Inferior parietal cortex (tissue), 1 donor: ENCODE measurements at regions not wholly inside any gene's neighbourhood (a gene's known extent, or its start where the extent isn't known, plus 50 kb on each side); places are given as distances from the start of the nearest gene placed in this dataset.

Source experiments
- DNase-seq: peaks from one replicate; pipeline ENCODE4 v3.0.0-alpha.2; 2016; ENCODE audit errors: extremely low spot score

DNA sequence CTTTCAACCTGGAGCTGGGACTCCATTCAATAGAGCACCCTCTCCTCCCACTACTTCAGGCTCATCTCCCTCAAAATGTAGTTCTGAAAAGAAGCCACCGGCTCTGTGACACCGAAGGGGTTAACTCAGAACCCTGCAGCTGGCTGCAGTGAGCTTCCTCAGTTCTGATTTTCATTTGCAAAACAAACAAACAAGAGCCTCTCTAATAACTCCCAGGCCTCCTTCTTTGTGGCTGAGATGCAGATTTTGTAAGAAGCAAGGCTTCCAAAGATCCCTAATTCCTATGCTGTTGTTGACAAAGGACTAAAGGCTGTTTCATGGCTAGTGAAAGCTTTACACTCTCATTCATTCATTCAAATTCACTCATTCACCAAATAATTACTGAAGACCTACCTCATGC lies 333.4 kb upstream of the TBX3 start:
- DNase-seq, result no peak

DNA sequence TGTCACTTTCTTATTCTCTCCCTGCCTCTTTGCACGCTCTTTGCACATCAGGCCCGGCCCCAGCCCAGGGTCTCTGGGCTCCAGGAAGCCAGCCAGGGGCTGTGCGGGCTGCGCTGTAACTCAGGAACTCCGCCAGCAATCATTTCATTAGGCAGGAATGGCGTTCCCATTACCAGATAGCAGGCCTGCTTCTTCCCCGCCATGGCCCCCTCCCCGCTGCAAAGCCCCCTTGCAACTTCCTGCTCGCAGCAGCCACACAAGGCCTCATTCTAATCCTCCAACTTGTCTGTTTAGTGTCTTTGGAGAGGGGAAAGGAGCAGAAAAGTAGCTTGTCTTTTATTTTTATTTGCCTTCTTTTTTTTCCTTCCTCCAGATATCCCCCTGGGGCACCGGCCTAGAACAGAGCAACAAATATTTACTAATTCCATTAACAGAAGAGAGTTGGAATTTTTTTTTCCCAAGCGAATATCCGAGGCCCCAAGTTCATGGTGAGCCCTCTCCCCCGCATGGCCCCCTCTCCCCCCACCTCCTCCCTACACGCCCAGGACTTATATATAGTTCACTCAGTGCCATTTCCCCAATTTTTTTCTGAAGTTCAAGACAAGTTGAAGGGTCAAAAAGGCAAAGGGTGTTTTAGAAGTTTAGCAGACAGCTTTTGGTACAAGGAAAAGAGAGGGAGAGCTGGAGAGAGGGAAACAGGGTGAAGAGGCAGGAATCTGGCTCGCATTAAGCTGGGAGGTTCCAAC lies 329.4 kb upstream of the TBX3 start:
- DNase-seq, result no peak

DNA sequence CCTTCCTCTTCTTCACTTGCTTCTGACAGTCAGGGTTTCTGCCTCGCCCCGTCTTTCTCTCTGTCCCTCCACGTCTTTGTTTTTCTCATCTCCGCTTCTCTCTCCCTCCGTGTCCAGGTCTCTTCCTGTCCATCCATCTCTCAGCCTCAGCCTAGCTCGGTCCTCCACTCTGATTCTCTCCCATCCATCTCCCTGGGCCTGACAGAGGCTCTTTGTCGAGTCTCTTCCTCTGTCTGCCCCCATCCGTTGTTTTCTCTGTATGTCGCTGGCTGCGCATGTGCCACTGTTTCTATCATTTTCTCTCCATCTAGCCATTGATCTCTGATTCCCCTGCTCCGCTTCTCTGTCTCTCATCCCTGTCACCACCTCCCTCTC lies 328.9 kb upstream of the TBX3 start:
- no peak for DNase-seq

DNA sequence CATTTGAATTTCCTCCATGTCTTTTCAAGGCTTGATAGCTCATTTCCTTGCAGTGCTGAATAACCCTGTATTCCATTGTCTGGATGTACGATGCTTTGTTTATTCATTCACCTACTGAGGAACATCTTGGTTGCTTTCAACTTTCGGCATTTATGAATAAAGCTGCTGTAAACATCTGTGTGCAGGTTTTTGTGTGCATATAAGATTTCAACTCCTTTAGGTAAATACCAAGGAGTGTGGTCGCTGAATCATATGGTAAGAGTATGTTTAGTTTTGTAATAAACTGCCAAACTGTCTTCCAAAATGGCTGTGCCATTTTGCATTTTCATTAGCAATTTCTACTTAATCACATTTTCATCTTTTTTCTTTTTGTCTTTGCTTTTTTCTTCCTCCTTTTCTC lies 327.7 kb upstream of the TBX3 start:
- no peak for DNase-seq

DNA sequence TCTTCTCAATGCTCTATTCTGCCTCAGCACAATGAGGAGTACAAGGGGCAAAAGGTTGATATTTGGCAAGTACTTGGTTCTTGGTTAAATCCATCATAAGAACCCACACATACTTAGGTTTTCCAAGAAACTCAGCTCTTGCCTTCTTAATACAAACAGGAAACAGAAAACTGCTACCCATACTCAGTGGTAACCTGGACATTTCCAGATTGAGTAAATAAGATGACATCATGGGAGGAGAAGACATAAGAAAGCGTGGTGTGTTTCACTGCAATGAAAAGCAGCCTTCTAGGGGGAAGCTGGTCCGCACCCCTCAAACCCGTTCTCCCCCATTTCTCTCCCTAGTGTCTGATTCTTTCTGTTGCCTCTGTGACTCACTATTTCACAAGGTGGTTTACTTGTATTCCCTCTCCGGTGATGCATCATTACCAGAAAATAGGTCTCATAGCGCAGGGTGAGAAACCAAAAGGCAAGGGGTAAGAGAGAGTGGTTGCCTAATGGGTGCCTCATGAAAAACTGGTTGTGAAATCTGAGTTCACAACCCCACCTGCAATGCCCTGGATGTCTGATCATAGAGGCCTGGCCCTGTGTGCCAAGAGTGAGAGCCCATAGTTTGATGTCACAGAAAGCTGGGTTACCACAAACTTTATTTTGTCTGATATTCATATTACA lies 326.5 kb upstream of the TBX3 start:
- DNase-seq, result no peak

DNA sequence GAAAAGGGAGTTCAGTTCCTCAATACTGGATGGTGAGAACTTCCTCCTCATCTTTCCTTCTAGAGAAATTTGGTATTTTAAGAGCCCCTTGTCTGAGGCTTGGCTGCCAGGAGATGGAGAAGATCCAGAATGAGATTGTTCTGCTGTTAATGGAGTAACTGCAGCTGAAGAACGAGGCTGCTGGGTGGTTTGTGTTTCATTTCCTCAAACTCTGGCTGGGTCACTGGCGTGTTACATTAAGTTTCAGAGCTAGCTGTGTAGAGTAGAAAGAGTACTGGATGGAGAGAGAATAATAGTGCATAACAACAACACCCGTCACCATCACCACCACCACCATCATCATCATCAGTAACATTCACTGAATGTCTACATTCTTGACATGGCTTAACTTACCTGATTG lies 325.0 kb upstream of the TBX3 start:
- no peak for DNase-seq

DNA sequence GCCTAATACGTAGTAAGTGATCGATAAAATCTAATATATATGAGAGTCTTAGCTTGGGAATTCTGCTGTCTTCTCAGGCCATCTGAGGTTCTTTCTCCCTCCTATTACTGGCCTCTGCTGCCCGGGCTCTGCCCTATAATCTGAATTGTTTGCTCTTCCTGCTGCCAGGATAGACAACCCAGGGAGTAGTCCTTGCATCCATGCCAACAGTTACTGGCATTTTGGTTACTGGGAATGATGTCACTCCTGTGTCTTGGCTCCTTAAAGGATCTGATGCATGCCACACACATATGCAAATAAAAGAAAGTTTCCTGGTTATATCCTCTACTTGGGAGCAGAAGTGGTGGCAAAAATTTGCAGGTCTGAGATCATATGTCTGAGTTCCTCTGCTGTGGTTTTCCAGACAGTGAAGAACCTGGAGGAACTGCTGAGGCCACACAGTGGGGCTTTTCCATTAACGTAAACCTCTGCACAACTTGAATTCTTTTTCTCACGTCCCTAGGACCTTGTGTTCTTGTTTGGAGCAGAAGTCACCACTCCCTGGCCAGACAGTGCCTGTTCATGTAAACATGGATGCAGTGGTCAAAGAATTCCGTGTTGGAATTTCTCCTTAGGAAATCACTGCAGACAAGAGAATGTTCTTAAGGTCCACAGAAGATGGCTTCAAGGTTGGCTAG lies 320.6 kb upstream of the TBX3 start:
- no peak for DNase-seq

DNA sequence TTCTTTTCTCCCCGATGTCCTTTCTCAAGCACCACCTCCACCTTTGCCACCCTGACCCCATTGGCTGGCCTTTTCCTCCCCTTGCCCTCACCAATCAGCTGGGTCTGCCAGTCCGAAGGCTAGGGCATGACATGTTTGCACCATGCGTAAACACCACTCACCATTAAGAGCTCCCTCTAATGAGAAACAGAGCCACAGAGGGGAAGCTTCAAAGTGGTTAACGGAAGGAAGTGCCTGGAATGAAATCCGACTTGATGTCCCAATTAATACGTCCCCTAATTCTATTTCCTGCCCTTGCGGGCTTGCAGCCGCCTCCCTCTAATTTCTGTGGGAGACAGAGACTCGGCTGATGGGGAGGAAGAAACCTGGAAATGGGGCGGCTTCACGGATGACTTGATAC lies 318.5 kb upstream of the TBX3 start:
- DNase-seq, result no peak

DNA sequence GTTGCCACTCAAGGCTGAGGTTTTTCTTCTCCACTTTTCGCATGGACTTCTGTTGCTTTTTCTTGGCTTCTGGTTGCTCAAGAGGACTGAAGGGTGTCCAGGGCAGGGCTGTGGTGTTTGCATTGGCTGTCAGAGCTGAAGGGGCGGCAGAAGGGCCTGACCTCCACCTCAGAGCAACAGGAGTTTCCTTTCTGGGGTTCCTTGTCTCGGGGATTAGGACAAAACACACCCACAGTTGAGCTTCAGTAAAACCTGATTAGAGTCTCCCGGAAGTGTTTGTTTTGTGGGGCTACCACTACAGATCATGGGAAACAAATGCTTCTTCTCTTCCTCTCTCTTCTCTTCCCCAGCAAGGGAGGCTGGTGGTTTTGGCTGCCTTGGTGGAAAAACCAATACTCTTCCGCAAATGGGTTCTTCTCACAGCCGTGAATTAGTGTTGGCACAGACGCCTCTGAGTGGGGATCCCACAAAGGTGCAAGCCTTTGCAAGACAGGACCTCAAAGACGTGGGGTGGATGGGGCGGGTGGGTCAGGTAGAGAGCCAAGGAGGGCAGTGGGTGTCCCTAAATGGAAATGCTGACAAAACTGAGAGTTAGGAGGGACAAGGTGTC lies 317.7 kb upstream of the TBX3 start:
- DNase-seq, result no peak

DNA sequence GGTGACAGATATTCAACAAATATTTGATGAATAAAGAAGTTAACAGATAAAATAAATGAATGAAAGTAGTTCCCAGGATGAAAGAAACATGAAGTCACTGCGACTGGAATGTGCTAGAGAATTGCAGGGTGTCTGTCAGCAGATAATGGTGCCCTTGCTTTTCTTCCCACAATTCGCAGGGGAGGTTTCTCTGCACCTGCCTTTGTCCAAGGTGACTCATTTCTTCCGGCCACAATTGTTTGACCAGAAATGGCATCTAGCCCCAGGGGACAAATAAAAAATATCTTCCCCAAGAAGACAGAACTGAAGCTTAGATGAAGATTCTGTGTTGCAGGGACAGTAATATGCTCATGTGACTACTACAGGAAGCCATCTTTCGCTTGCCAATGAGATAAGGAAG lies 316.1 kb upstream of the TBX3 start:
- DNase-seq, result no peak

DNA sequence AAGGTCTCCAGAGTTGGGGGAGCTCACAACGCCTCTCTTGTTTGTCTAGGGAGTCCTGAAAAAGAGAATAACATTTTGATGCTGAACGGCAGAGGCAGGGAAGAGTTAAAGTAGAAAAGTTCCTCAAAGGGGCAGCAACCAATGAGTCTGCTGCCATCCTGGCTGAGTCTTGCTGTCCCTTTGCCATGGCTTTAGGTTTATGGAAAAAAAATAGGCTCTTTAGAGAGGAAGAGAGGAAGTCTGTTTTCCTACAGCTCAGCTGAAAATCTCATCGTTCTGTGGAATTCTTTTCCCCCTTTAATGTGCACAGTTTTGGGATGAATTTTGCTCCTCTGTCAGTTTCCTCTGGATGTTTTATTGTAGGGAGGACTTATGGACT lies 314.8 kb upstream of the TBX3 start:
- DNase-seq, result no peak

DNA sequence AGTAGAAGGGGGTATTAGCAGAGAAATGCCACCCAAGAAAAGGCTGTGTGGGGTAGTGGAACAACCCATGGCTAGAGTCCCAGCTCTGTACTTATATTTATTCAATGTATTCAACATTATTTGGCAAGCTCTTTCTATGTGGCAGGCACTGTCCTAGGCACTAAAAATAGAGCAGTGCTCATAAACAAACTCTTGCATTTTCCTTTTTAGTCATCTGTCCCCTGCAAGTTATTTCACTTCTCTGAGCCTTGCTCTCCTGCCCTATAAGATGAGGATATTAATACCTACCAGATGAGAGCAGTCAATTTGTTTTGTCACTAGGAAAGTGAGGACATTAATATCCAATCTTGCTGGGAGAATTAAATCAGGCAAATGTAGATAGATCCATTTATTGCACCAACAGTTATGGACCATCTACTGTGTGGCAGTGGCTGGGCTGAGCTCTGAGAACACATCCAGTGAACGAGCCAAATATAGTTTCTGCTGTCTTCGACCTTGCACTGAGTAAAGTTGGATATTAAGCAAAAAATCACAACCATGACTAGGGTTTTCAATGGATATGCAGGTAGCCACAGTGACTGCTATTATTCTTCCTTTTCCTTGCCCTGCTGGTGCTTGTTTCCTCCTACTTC lies 314.3 kb upstream of the TBX3 start:
- DNase-seq, result no peak

DNA sequence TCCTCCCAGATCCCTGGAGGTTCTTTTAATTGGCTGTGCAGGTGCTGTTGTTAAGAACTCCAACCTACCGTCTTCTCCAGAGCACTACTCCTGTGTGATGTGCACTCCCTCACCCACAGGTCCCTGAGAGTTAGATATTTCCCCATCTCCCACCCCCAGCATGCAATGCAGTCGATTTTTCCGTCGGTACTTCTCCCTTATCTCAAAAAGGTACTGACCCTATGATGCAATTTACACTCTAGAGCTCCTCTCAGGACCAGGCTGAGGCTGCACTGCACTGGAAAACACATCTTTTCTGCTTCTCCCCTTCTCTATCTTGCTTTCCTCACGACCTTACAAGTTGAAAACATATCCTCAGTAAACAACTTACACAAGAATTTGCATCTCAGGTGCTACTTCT lies 312.4 kb upstream of the TBX3 start:
- DNase-seq, result no peak

DNA sequence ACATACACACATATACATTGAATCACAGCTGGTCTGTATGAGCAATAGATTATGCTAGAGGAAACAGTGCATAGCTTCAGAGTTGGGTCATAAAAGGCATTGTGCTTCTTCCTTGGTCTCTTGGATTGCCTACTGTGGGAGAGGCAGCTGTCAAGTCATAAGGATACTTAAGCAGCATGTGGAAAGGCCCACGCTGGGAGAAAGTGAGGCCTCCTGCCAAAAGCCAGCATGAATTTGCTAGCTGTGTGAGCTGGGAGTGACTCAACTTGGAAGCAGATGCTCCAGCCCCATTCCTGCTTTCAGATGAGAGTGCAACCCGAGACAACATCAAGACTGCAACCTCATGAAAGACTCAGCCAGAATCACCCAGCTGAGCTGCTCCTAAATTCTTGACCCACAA lies 311.9 kb upstream of the TBX3 start:
- DNase-seq, result no peak

DNA sequence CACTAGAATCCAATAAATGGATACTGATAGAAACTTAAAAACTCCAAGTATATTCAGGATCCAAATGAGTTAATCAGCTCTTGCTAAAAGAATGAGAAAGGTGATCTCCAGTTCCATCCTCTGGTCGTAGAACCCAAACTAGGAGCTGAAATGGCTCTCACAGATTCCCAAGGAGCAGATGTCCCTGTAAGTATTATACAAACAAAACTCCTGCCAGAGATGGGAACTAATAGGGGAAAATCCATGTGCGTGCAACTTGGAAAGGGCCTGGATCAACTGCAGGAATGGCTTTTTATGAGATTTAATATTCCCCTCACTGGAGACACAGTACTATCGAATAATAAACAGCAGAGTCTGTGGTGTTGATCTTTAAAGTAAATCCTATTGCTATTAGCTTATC lies 309.2 kb upstream of the TBX3 start:
- no peak for DNase-seq

DNA sequence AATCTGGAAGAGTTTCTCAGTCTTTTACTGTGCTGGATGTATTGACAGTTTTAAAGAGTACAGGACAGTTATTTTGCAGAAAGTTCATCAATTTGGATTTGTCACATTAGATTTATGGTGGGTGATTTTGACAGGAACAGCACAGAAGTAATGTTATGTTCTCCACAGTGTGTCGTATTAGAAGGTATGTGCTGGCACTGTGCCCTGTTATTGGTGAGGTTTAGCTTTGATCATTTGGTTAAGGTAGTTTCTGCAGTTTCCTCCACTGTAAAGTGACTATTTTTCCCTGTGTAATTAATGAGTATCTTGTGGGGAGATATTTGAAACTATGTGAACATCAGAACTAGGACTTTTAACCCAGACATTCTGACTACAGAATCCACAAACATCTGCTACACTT lies 308.5 kb upstream of the TBX3 start:
- DNase-seq, result no peak

DNA sequence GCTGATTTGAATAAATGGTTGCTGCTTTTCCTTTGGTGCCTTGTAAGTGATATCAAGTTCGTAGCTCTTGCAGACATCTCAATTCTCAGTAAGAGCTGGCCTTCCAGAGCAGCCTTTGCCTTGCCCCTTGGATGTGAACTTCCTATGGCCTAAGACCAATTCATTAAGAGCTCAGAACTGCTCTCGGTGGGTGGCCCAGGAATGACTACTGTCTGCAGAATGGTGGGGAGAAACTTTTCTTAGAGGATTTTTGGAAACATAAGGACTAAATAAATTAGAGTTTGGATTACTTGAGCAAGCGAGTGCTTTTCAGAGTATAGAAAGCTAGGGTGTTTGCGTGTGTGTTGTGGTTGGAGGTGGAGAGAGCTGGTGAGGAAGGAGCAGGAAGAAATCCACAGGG lies 306.4 kb upstream of the TBX3 start:
- no peak for DNase-seq

DNA sequence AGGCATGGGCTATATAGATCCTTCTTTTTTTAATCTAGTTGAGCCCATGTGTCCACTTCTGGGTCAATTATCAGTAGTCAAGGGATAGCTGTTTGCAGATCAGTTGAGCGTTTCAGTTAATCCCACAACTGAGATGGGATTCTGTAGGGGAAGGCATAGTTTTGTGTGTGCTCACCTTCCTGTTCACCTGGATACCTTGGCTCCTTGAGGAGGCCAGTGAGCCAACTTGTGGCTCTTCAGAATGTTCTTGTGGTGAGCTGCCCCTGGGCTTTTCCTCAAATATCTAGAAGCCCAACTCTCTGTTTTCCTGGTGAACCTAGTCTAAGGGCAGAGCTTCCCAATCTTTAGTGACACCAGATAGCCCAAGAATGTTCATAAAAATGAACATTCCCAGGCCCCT lies 302.9 kb upstream of the TBX3 start:
- no peak for DNase-seq

DNA sequence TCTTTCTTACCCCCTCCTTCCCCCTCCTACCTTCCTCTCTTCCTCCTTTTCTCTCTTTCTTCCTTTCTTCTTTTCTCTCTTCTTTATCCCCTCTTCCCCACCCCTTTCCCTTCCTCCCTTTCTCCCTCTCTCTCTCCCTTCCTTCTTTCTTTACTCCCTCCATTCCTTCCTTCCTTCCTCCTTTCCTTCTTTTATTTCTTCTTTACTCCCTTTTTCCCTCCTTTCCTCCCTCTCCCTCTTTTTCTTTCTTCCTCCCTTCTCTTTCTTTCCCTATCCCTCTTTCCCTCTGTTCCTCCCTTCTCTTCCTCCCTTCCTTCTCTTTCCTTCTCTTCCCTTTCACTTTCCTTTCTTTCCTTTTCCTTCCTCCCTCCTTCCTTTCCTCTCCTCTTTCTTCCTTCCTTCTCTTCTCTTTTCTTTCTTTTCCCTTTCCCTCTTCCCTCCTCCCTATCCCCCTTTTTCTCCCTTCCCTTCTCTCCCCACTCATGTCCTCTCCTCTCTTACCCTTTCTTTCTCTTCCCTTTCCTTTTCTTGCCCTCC lies 302.3 kb upstream of the TBX3 start:
- no peak for DNase-seq

DNA sequence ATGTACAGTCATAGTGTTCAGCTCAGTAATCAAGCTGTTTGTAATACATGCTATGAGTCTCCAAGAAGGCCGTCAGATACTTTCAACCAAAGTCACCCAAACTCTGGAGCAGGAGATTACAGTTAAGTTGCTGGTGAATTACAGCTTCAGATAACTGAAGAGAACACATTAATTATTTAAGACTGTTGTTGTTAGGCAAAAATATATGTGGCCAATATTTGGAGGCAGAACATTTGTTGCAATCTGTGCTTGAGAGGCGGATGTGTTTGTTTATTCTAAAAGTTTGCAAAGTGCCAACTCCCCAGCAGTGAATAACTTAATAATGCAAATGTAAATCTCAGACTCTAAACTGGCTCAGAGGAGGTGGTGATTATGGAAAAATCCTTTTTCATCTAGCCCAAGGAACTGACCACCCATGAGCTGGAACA lies 300.7 kb upstream of the TBX3 start:
- no peak for DNase-seq

DNA sequence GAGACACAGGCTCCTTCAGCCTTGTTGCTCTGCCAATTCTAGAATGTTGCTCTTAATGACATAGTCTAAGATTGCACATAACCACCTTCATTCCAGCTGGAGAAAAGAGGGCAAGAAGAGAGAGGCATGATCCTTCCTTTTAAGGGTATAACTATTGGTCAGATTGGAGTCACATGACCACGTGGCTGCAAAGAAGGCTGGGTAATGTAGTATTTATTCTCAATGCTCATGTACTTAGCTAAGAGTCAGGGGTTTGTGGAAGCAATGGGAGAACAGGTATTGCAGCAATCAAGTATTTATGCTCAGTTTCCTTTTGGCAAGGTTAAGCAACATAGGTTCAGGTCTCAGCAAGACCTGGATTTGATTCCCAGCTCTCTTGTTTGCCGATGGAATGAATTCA lies 298.8 kb upstream of the TBX3 start:
- DNase-seq, result no peak

DNA sequence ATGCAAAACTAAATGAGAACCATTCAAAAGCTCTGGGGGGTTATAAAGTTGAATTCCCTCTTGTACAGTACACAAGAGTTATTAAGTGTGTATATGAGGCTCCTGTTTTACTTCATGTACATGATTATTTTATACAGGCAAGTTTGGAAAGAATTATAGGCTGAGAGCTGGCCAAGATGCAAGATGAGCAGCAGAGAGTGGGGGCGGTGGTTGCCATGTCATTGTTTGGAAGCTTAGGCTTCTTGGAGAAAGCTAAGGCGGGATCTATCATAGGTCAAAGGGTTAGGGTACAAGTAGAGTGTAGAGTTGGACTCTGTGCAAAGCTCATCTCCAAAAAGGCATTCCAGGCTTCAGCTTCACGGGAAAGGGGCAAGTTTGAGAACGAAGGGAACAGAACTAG lies 297.1 kb upstream of the TBX3 start:
- DNase-seq, result no peak
